DMS153 (cell line): ENCODE measurements at regions not wholly inside any gene's neighbourhood (a gene's known extent, or its start where the extent isn't known, plus 50 kb on each side); places are given as distances from the start of the nearest gene placed in this dataset.
A peak's percentile ranks its signal among the peaks of the same experiment; 100 is the strongest.

Experiments used
- DNase-seq: peaks from one replicate; lab custom pipeline; 2025; lab: John Stamatoyannopoulos, UW

GRCh38 chr9:107118863-107119624 is 164.0 kb upstream of the RAD23B start:
- DNase-seq: no peak

GRCh38 chr9:107119735-107120134 is 163.3 kb upstream of the RAD23B start:
- no peak for DNase-seq

DNA sequence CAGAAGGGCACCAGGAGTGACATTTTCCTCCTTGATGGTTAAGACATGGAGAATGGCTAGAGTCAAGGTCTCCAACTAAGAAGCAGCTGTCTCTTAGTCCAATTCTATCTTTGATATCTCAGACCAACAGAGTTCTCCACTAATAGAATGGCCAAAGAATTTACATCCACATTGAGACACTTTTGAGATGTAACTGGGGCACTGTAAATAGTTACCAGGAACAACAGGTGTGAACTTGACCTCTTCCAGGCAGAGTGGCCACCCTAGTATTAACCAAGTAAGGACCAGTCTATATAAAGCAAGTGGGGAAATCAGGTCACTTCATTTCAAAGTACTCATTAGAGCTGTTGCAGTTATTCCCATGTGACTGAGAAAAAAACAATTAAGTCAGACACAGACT is 159.7 kb upstream of the RAD23B start:
- DNase-seq: no peak

GRCh38 chr9:107127608-107128007 is 155.5 kb upstream of the RAD23B start:
- no peak for DNase-seq

DNA sequence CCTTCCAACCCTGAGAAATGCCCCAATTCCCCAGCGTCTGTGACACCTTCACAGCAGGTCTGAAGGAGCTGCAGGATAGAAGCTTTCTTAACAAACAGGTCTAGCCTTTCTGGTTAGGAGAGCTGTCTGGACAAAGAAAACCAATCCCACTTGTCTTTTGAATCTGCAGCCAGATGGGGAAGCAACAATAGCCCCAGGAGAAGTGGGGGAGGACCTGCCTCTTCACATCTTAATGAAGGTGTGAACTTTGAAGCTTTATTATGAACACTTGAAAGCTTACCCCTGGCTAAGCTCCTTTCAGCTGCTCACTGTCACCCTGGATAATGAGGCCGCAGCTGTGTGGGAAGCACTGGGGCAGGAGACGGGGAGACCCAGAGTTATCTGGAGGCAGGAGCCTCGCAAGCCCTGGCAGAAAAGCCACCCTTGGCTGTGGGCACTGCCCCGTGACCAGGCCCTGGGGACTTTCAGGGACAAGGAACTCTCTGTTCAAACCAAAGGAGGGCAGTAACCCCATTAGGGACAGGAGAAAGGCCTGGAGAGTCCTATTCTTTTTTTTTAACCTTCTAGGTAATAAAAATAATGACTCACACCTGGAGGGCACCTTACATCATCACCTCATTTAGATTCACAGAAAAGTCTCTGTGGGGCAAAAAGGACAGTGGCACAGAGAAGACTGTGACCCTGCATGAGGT is 151.8 kb upstream of the RAD23B start:
- peak; percentile 51 for DNase-seq

DNA sequence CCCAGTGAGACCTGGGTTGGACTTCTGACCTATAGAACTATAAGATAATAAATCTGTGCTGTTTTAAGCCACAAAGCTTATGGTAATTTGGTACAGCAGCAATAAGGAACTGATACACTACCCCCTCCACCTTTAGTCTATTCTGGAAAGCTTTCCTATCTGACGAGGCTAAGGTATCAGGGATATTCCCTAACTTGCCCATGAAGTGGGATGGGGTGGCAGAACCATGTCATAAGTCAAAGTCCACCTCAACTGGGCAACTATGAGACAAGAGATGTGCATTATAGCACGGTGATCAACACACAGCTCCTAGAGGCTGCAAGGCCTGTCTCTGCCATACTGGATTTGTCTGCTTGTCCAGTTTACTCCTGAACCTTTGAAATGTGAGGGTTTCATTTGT is 146.8 kb upstream of the RAD23B start:
- DNase-seq: no peak

GRCh38 chr9:107137495-107138202 is 145.4 kb upstream of the RAD23B start:
- no peak for DNase-seq

DNA sequence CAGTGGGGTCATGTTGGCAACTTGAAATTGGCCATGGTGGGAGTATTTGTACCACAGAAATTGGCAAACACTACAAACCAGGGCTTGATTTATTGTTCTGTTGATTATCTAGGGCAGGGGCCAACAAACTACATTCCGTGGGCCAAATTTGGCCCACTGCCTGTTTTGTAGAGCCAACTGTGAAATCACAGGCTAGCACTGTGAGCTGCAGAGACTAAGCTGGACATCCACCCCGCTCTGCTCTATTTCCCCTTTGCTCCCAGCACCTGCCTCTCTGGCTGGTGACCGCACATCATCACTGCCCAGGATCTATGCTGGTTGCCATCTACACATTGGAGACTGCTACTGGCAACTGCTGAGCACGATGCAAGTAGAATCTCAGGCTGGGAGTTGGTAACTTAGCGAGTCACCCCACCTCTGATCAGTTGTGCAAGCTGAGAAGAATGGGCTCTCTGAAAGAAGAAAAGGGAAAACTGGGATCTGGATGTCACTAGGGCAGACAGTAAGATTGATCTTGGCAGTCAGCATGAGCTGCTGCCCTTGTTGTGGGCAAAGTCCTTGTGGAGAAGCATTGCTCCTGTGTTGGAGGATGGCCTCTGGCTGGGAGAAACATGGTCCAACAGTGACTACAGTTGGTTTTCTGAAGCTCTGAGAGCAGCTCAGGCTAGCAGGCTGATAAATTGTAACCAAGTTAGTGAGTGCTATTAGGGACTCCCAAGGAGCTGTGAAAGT is 144.7 kb upstream of the RAD23B start:
- no peak for DNase-seq

- DNase-seq: no peak
Observed at GRCh38 chr9:107141967-107142366, 141.1 kb upstream of the RAD23B start.

DNA sequence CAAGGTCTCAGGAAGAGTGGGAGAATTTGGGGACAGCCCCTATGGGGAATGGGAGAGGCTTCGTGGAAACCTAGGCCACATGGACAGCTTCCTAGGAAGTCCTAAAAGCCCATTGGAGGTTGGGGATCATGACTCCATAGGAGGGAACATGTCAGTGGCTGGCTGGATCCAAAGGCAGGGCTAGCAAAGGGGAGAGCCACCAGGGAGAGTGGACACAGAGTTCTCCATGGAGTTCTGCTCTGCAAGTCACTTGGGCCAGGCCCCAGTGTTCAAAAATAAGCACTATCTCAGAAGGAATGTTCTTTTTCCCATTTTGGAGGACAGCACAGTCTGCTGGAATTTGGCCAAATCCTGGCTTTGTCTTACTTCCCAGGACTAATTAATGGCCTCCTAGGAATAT is 140.6 kb upstream of the RAD23B start:
- no peak for DNase-seq

GRCh38 chr9:107142896-107143603 is 140.0 kb upstream of the RAD23B start:
- no peak for DNase-seq

DNA sequence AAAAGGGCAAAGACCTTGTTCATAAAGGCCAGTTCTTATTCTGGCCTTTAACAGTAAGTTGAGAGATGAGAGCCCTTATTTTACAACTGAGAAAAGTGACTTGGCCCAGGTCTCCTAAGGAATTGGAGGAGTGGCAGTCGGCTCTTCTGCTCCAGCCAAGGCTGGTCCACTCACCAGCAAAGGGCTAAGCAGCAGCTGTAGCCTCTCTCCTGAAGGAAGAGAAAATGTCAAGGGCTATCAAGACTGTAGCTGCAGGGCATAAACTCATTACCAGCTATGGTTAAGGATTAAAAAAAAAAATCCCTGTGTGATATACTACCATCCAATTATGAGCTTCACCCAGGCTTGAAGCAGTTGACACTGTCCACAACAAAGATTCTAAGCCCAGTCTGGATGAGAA is 138.6 kb upstream of the RAD23B start:
- no peak for DNase-seq

DNA sequence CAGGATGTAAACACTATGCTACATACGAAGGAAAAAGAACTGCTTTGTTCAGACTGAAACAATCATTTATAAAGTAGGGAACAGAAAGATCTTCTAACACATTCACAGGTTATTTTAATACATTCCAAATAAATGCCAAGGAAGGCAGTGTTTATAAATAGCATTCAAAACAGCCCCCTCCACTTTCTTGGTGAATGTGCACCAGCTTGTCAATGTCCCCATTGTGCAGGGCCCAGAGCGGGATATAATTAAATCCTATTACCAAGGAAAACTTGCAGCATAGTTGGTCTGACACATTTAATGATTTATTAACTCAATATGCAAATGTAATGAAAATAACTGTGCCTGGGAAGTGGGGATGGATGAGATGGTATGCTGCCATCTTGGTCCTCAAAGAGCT is 135.9 kb upstream of the RAD23B start:
- no peak for DNase-seq

DNA sequence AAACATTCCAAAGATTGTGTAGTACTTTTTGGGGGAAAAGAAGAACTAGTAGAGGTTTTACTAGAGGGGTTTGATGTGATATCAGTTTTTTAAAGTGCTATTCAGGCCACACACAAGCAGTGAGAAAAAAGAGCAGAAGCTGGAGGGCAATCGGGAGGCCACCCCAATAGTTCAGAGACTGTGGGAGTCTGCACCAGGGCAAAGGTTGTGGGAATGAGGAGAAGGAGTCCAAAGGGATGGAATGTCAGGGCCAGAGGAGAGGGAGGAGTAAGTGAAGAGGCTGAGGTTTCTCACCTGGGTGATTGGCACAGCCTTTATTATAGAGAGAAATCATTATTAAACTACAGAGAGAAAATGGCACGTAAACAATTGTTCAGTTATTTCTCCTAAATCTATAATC is 134.9 kb upstream of the RAD23B start:
- DNase-seq: no peak

GRCh38 chr9:107149756-107150155 is 133.3 kb upstream of the RAD23B start:
- DNase-seq: no peak

- no peak for DNase-seq
Observed at GRCh38 chr9:107153336-107153735, 129.7 kb upstream of the RAD23B start.

- no peak for DNase-seq
Observed at GRCh38 chr9:107154291-107154690, 128.8 kb upstream of the RAD23B start.

DNA sequence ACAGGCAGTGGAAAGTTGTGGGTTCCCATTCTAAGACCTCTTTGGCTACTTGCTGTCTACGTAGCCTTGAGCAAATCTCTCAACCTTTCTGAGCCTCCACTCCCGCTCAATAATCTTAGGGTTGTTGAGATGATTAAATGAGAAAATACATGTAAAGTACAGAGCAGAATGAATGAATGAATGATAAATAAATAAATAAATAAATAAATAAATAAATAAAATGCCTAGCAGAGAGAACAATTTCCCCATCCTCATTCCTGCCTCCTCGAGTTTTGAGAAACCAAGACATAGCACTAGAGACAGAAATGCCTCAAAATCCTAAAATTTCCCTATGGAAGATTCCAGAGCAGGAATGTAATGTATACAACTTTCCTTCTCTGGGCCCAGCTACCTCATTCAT is 128.3 kb upstream of the RAD23B start:
- DNase-seq: no peak

DNA sequence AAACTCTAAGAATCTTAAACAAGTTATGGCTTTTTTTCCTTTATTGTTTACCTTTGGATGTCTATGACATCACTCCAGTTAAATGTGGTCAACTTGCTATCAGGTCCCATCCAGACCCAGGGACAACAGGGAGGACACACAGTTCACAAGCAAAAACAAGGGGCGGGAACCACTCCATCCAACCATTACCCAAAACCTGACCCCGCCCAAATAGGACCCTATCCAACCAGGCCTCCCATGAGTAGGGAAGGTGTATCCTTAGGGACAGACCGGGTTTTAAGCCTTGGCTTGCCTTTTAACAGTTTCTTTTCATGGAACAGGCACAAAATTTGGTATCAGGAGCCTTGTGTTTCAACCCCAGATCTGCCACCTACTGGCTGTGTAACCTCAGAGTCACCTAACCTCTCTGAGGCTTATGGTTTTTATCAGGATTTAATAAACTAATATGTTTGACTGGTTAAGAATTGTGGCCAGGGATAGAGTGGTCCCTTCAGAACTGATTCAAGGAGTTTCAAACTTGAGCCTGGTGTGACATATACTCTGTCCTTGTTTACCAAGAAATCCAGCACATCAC is 127.7 kb upstream of the RAD23B start:
- no peak for DNase-seq

DNA sequence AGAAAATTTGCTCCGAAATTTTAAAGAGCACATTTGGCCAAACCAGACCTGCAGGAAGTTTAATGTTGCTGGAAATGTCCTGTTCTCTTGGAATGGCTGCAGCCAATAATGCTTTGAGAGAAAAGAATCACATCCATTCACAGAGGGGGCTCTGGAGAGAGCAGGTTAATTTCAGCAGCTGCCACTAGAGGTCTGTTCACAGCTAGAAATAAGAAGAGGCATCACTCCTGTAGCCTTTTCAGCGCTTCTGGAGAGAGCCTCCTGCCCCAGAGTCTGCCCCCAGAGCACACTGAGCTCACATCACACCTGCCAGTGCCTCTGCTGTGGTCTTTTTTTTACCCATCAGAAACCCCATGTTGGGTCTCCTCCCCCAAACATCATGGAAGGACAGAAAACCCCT is 124.8 kb upstream of the RAD23B start:
- DNase-seq: peak; percentile 61

DNA sequence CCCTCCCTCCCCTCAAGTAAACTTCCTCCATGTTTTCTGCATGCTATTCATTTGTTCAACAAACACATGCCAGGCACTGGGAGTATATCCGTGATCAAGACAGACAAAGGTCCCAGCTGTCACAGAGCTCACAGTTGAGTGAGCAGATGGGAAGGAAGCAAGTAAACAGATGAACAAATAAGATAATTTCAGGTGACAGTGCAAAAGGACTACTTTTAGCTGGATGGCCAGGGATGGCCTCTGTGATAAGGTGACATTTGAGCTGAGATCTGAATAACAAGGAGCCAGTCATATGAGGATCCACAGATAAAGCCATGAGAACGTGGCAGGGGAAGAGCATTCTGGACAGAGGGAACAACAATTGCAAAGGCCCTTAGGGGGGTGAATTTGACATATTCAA is 121.7 kb upstream of the RAD23B start:
- DNase-seq: peak; percentile 89
